ENCODE measurements at regions not wholly inside any gene's neighbourhood (a gene's known extent, or its start where the extent isn't known, plus 50 kb on each side); places are given as distances from the start of the nearest gene placed in this dataset.

- intact Hi-C loops (cut with micrococcal nuclease), result no loop called here
- Mint-ChIP-seq H3K9me3 (peaks cover 10% of the 10 kb centered on the region), H3K27me3 (peaks cover 13% of the 10 kb centered on the region), H3K4me3 (no peak overlapping the region), H3K27ac (no peak overlapping the region), H3K4me1 (ENCODE audit: low read depth) (no peaks in the 10 kb centered on the region), H3K36me3 (ENCODE audit: low read depth) (no peaks in the 10 kb centered on the region)
- no peak for ATAC-seq
- POLR2A ChIA-PET, result no interaction called here
- TF ChIP-seq, protein P1, sequence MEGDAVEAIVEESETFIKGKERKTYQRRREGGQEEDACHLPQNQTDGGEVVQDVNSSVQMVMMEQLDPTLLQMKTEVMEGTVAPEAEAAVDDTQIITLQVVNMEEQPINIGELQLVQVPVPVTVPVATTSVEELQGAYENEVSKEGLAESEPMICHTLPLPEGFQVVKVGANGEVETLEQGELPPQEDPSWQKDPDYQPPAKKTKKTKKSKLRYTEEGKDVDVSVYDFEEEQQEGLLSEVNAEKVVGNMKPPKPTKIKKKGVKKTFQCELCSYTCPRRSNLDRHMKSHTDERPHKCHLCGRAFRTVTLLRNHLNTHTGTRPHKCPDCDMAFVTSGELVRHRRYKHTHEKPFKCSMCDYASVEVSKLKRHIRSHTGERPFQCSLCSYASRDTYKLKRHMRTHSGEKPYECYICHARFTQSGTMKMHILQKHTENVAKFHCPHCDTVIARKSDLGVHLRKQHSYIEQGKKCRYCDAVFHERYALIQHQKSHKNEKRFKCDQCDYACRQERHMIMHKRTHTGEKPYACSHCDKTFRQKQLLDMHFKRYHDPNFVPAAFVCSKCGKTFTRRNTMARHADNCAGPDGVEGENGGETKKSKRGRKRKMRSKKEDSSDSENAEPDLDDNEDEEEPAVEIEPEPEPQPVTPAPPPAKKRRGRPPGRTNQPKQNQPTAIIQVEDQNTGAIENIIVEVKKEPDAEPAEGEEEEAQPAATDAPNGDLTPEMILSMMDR (IDR thresholded peaks at IDR 0.05), result no peak
- CTCF ChIA-PET, result no interaction called here
- no peak for DNase-seq
Observed at GRCh38 chr9:90259311-90260246, 383.0 kb downstream of the DIRAS2 start.

- H3K4me3 Mint-ChIP-seq, result no peak overlapping the region
- ATAC-seq (no peak), DNase-seq (no peak)
- no peaks in the 10 kb centered on the region for H3K4me1 Mint-ChIP-seq (ENCODE audit: low read depth)
- intact Hi-C loops (cut with micrococcal nuclease), result no loop called here
- ChIA-PET CTCF (no interaction called here), POLR2A (no interaction called here)
- no peak overlapping the region for H3K27ac Mint-ChIP-seq
- no peaks in the 10 kb centered on the region for H3K36me3 Mint-ChIP-seq (ENCODE audit: low read depth)
- H3K9me3 Mint-ChIP-seq, result peaks cover 10% of the 10 kb centered on the region
- TF ChIP-seq, protein P1 (IDR thresholded peaks at IDR 0.05), result no peak
- peaks cover 13% of the 10 kb centered on the region for H3K27me3 Mint-ChIP-seq
Observed at GRCh38 chr9:90261698-90262097, 380.9 kb downstream of the DIRAS2 start.

DNA sequence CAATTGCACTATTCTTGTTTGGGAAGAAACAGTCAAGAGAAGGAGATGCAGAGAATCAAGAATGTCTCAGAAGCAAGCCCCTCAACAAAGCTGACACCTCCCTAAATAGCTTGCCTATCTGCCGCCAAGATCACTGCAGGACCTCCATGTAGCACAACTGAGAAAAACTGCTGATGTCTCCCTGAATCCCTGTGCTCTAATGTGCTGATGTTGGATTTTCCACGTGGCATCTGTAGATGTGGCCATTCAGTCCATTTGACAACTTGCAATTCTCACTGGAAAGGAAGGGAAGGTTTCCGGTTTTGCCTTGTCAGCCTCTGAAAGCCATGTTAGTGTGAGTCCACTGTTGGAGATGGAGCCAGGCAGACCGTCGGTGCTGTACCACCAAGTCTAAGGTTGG, 374.0 kb downstream of the DIRAS2 start:
- POLR2A ChIA-PET, result no interaction called here
- ATAC-seq, result no peak
- H3K27ac Mint-ChIP-seq, result no peak overlapping the region
- no peaks in the 10 kb centered on the region for H3K9me3 Mint-ChIP-seq
- H3K27me3 Mint-ChIP-seq, result peaks cover 11% of the 10 kb centered on the region
- TF ChIP-seq, protein P1 (IDR thresholded peaks at IDR 0.05), result no peak
- DNase-seq, result no peak
- no peaks in the 10 kb centered on the region for H3K36me3 Mint-ChIP-seq (ENCODE audit: low read depth)
- no peak overlapping the region for H3K4me3 Mint-ChIP-seq
- intact Hi-C loops (cut with micrococcal nuclease), result no loop called here
- H3K4me1 Mint-ChIP-seq (ENCODE audit: low read depth), result no peaks in the 10 kb centered on the region
- CTCF ChIA-PET, result no interaction called here

GRCh38 chr9:90271707-90272106, 370.9 kb downstream of the DIRAS2 start:
- TF ChIP-seq, protein P1 (IDR thresholded peaks at IDR 0.05), result no peak
- no peaks in the 10 kb centered on the region for H3K4me1 Mint-ChIP-seq (ENCODE audit: low read depth)
- no peak for DNase-seq
- no peak overlapping the region for H3K27ac Mint-ChIP-seq
- H3K9me3 Mint-ChIP-seq, result no peaks in the 10 kb centered on the region
- H3K36me3 Mint-ChIP-seq (ENCODE audit: low read depth), result no peaks in the 10 kb centered on the region
- CTCF ChIA-PET, result no interaction called here
- POLR2A ChIA-PET, result no interaction called here
- ATAC-seq, result no peak
- intact Hi-C loops (cut with micrococcal nuclease), result no loop called here
- peaks cover 9% of the 10 kb centered on the region for H3K27me3 Mint-ChIP-seq
- H3K4me3 Mint-ChIP-seq, result no peak overlapping the region

- TF ChIP-seq, protein P1 (IDR thresholded peaks at IDR 0.05), result no peak
- no peak overlapping the region for H3K27ac Mint-ChIP-seq
- H3K4me1 Mint-ChIP-seq (ENCODE audit: low read depth), result no peaks in the 10 kb centered on the region
- POLR2A ChIA-PET, result no interaction called here
- no peak overlapping the region for H3K4me3 Mint-ChIP-seq
- intact Hi-C loops (cut with micrococcal nuclease), result no loop called here
- H3K9me3 Mint-ChIP-seq, result no peaks in the 10 kb centered on the region
- DNase-seq (no peak), ATAC-seq (no peak)
- H3K36me3 Mint-ChIP-seq (ENCODE audit: low read depth), result no peaks in the 10 kb centered on the region
- CTCF ChIA-PET, result interaction anchor here (1.2 kb wide), 1 partner anchor 677 kb away, joined by 3 read pairs; no protein-coding TSS in a partner anchor
- H3K27me3 Mint-ChIP-seq, result peaks cover 11% of the 10 kb centered on the region
Observed at GRCh38 chr9:90274725-90275124, 367.9 kb downstream of the DIRAS2 start.

Measured in activated CD8-positive, alpha-beta T cell treated with anti-CD3 and anti-CD28 coated beads for 36 hours (primary cell).